ENCODE measurements at regions not wholly inside any gene's neighbourhood (a gene's known extent, or its start where the extent isn't known, plus 50 kb on each side); places are given as distances from the start of the nearest gene placed in this dataset.

- TF ChIP-seq SIN3A (IDR thresholded peaks at IDR 0.05; ENCODE audit: borderline replicate concordance, insufficient read depth, low read length) (no peak), POLR2AphosphoS5 (IDR thresholded peaks at IDR 0.05; ENCODE audit: low read depth, low read length) (no peak), REST (IDR thresholded peaks at IDR 0.05; ENCODE audit: insufficient read depth in 1 of 2, low read depth in 2 of 2, low read length in 2 of 2) (no peak), TAF1 (IDR thresholded peaks at IDR 0.05; ENCODE audit: borderline replicate concordance, insufficient read depth, low read length) (no peak)
These were observed 60.4 kb upstream of the SPRY4 start for GRCh38 chr5:142385194-142385593.

Data from PFSK-1 (cell line).